GM20000 (cell line): ENCODE measurements at regions not wholly inside any gene's neighbourhood (a gene's known extent, or its start where the extent isn't known, plus 50 kb on each side); places are given as distances from the start of the nearest gene placed in this dataset.

Source experiments
- DNase-seq: peaks from one replicate; pipeline ENCODE4 v3.0.0; 2012; ENCODE audit warnings: low spot score
- TF ChIP-seq, protein P1 (sequence below): IDR thresholded peaks from 2 replicates; pipeline ENCODE4 v1.5.1; 2012; ENCODE audit warnings: mild to moderate bottlenecking, control low read depth; ENCODE audit errors: extremely low read depth, missing control alignments

DNA sequence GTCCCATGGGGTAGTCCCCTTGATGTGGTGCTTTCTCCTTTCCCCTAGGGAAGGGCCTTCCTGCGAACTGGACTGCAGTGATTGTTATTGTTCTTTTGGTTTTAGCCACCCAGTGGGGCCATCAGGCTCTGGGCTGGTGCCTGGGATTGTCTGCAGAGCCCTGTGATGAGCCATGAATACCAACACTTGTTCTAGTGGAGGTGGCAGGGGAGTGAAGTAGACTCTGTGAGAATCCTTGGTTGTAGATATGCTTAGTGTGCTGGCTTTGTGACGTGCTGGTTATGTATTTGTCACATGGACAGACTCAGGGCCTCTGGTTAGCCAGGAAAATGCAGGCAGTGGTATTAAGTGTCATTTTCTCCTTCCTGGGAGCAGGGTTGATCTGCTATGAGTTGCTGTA lies 51.8 kb upstream of the NDUFB4 start:
- DNase-seq = no peak
- TF ChIP-seq, protein P1, sequence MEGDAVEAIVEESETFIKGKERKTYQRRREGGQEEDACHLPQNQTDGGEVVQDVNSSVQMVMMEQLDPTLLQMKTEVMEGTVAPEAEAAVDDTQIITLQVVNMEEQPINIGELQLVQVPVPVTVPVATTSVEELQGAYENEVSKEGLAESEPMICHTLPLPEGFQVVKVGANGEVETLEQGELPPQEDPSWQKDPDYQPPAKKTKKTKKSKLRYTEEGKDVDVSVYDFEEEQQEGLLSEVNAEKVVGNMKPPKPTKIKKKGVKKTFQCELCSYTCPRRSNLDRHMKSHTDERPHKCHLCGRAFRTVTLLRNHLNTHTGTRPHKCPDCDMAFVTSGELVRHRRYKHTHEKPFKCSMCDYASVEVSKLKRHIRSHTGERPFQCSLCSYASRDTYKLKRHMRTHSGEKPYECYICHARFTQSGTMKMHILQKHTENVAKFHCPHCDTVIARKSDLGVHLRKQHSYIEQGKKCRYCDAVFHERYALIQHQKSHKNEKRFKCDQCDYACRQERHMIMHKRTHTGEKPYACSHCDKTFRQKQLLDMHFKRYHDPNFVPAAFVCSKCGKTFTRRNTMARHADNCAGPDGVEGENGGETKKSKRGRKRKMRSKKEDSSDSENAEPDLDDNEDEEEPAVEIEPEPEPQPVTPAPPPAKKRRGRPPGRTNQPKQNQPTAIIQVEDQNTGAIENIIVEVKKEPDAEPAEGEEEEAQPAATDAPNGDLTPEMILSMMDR = no peak

DNA sequence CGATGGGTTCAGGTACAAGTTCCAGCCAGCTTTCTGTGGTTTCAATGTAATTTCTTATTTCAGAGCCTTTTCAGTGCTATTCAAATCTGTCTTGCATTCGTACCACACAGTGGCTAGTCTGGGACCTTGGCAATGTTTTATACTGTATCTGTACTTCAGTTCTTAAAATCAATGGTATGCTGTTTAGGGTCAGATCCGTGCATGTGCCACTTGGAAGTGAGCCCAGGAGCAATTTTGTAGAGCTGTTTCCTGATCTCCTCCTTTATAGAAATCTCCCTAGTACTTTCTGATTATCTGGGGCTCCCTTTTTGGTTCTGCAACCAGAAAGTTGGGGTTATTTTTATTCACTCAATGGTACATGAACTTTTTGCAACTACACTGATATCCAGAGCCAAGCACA lies 59.5 kb upstream of the NDUFB4 start:
- TF ChIP-seq, protein P1 = no peak
- no peak for DNase-seq

DNA sequence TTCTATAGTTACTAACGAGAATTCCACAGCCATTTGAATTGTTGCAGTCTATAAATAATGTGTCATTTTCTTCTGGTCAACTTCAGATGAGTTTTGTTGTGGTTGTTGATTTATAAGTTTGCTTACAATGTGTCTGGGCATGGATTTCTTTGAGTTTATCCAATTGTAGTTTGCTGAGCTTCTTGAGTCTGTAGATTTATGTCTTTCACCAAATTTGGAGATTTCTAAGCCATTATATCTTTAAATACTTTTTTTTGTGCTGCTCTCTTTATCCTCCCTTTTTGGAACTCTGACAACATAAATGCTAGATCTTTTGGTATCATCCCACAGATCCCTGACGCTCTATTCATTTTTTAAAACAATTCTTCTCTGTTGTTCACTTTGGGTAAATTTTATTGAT lies 63.2 kb upstream of the NDUFB4 start:
- TF ChIP-seq, protein P1 = no peak
- no peak for DNase-seq

DNA sequence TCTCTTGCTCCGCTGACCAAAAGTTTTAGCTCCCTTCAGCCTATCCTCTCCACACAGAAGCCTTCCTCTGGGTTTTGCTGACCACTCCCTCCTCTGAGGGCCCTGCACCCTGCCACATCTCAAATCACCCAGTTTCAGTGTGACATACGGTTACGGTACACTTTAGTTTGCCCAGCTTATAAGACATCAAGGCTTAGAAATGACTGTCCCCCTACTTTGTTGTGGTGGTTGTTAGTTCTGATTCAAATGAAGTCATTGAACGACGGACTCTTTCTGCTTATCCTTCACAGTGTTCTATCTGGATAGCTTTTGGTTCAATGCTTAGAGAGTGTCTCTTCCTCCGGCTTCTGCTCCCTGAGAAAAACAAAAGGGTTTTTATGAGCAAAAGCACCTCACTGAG lies 68.0 kb upstream of the NDUFB4 start:
- TF ChIP-seq, protein P1 = no peak
- DNase-seq = no peak

DNA sequence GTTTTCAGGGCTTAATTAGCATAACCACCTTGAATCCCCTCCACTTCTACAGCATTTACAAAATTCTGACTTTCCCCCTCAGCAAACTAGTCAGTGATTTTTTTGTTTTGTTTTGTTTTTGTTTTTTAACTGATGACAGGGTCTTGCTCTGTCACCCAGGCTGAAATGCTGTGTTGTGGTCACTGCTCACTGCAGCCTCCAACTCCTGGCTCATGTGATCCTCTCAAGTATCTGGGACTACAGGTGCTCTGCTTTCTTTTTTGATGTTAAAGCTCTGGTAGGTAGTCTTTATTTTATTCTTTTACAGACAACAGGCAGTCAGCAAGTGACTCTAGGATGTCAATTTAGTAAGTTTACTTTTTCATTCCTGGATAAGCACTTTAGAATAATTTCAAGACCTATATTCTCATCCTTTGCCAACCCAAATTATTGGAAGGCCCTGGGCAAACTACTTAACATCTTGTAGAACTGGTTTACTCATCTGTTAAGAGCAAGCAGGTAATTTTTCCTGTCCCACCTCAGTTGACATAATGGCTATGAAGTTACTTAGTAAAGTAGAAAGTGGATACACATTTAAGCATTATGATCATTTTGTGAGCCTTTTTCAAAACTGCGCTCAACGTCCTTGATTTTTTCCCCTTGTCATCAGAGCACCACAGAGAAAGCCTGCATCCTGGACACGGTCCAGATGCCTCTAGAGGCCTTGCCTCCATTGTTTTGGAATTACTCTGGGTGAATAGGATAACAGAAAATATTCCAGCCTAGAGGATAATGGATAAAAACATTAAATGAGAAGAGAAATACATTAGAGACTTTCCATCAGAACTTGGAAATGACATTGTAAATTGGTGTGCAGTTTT lies 69.9 kb upstream of the NDUFB4 start:
- DNase-seq = no peak
- TF ChIP-seq, protein P1 = no peak

DNA sequence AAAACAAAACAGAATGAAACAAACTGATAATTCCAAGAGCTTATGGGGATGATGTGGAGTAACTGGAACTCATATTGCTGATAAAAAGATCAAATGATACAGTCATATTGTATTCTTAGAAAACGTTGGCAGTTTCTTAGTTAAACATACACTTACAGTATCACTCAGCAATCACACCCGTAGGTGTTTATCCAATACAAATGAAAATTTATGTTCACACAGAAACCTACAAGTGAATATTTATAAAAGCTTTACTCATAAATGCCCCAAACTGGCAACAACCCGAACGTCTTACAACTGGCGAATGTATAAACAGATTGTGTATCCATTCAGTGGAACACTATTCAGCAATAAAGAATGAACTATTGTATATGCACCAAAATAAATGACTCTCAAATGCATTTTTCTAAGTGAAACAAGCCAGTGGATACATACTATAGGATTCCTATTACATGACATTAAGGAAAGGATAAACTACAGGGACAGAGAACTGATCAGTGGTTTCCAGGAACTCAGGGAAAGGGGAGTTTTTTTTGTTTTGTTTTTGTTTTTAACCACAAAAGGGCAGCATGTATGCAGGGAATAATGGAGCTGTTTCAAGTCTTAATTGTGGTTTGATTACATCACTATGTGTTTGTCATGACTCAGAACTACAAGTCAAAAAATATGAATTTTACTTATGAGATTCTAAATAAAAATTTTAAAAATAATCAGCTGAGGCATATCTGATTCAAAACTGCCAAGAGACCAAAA lies 71.8 kb upstream of the NDUFB4 start:
- DNase-seq = no peak
- TF ChIP-seq, protein P1 = no peak

DNA sequence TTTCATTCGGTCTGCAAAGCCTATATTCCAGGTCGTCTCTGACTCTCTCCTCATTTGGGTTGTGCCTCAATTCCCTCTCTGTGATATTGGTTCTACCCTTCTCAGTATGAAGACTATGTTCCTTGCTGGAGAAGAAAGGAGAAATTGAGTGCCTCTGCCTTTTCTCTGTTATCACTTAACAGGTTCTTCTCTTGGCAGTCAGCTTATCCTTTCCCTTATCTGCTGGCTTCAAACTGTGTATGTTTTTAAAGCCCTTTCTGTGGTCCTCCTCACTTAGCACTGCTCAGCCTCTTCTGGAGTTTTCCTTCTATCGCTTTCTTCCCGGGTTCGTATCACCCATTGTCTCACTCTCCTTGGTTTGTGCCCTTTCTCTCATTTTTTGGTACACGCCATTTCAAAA lies 65.3 kb upstream of the FSTL1 start:
- TF ChIP-seq, protein P1 = no peak
- DNase-seq = no peak
